ENCODE measurements at regions not wholly inside any gene's neighbourhood (a gene's known extent, or its start where the extent isn't known, plus 50 kb on each side); places are given as distances from the start of the nearest gene placed in this dataset.
"Not testable (repeated sequence)": the region's sequence is repeated elsewhere in the genome, so short reads cannot be mapped to it uniquely, and the experiment has no call there.

GRCh38 chr6:9254251-9254650 lies 818.9 kb upstream of the SLC35B3 start:
- no peak for DNase-seq

- DNase-seq: no peak
Observed at GRCh38 chr6:9252799-9253198, 817.5 kb upstream of the SLC35B3 start.

GRCh38 chr6:9250852-9251251 lies 815.5 kb upstream of the SLC35B3 start:
- peak; percentile 30 for DNase-seq

- DNase-seq: no peak
Observed at GRCh38 chr6:9248133-9248532, 812.8 kb upstream of the SLC35B3 start.

GRCh38 chr6:9240861-9241260 lies 805.5 kb upstream of the SLC35B3 start:
- no peak for DNase-seq

GRCh38 chr6:9236443-9236842 lies 801.1 kb upstream of the SLC35B3 start:
- DNase-seq: no peak

- no peak for DNase-seq
Observed at GRCh38 chr6:9233686-9234085, 798.3 kb upstream of the SLC35B3 start.

GRCh38 chr6:9233226-9233625 lies 797.9 kb upstream of the SLC35B3 start:
- DNase-seq: no peak

- peak; percentile 18 for DNase-seq
Observed at GRCh38 chr6:9225441-9225871, 790.1 kb upstream of the SLC35B3 start.

- DNase-seq: peak; percentile 3
Observed at GRCh38 chr6:9224539-9224938, 789.2 kb upstream of the SLC35B3 start.

GRCh38 chr6:9213717-9214116 lies 778.4 kb upstream of the SLC35B3 start:
- not testable (repeated sequence) for DNase-seq

- no peak for DNase-seq
Observed at GRCh38 chr6:9208966-9209365, 773.6 kb upstream of the SLC35B3 start.

GRCh38 chr6:9205645-9206044 lies 770.3 kb upstream of the SLC35B3 start:
- peak; percentile 8 for DNase-seq

- DNase-seq: peak; percentile 83
Observed at GRCh38 chr6:9204171-9204570, 768.8 kb upstream of the SLC35B3 start.

GRCh38 chr6:9200712-9201111 lies 765.4 kb upstream of the SLC35B3 start:
- no peak for DNase-seq

- DNase-seq: no peak
Observed at GRCh38 chr6:9197726-9198125, 762.4 kb upstream of the SLC35B3 start.

- no peak for DNase-seq
Observed at GRCh38 chr6:9195322-9195721, 760.0 kb upstream of the SLC35B3 start.

- no peak for DNase-seq
Observed at GRCh38 chr6:9192405-9192909, 757.1 kb upstream of the SLC35B3 start.

- DNase-seq: no peak
Observed at GRCh38 chr6:9186148-9186547, 750.8 kb upstream of the SLC35B3 start.

- DNase-seq: no peak
Observed at GRCh38 chr6:9178071-9178470, 742.7 kb upstream of the SLC35B3 start.

GRCh38 chr6:9173229-9173628 lies 737.9 kb upstream of the SLC35B3 start:
- DNase-seq: no peak

GRCh38 chr6:9172096-9172495 lies 736.8 kb upstream of the SLC35B3 start:
- DNase-seq: no peak

- DNase-seq: no peak
Observed at GRCh38 chr6:9168669-9169068, 733.3 kb upstream of the SLC35B3 start.

- DNase-seq: no peak
Observed at GRCh38 chr6:9161731-9162130, 726.4 kb upstream of the SLC35B3 start.

GRCh38 chr6:9159051-9159450 lies 723.7 kb upstream of the SLC35B3 start:
- DNase-seq: no peak

Measured in fibroblast of skin of back (primary cell).